ENCODE measurements at regions not wholly inside any gene's neighbourhood (a gene's known extent, or its start where the extent isn't known, plus 50 kb on each side); places are given as distances from the start of the nearest gene placed in this dataset.

GRCh38 chr4:4735136-4735750, 124.2 kb upstream of the MSX1 start:
- no peak for DNase-seq

GRCh38 chr4:4734425-4734824, 125.0 kb upstream of the MSX1 start:
- no peak for DNase-seq

- DNase-seq, result no peak
These were observed 125.8 kb upstream of the MSX1 start for GRCh38 chr4:4733663-4734062.

GRCh38 chr4:4730249-4730648, 129.2 kb upstream of the MSX1 start:
- no peak for DNase-seq

GRCh38 chr4:4729206-4729605, 130.3 kb upstream of the MSX1 start:
- no peak for DNase-seq

- DNase-seq, result no peak
These were observed 131.9 kb upstream of the MSX1 start for GRCh38 chr4:4727536-4727935.

- no peak for DNase-seq
These were observed 133.4 kb upstream of the MSX1 start for GRCh38 chr4:4726051-4726450.

GRCh38 chr4:4724321-4724720, 135.1 kb upstream of the MSX1 start:
- no peak for DNase-seq

GRCh38 chr4:4721636-4722035, 137.8 kb upstream of the MSX1 start:
- no peak for DNase-seq

GRCh38 chr4:4720646-4721045, 138.8 kb upstream of the MSX1 start:
- DNase-seq, result no peak

GRCh38 chr4:4719436-4719835, 140.0 kb upstream of the MSX1 start:
- no peak for DNase-seq

- DNase-seq, result no peak
These were observed 141.8 kb upstream of the MSX1 start for GRCh38 chr4:4717692-4718091.

GRCh38 chr4:4714331-4714730, 145.1 kb upstream of the MSX1 start:
- DNase-seq, result no peak

- DNase-seq, result no peak
These were observed 146.5 kb upstream of the MSX1 start for GRCh38 chr4:4712800-4713528.

- no peak for DNase-seq
These were observed 147.6 kb upstream of the MSX1 start for GRCh38 chr4:4711902-4712301.

- no peak for DNase-seq
These were observed 149.7 kb upstream of the MSX1 start for GRCh38 chr4:4709736-4710135.

GRCh38 chr4:4704267-4704666, 155.2 kb upstream of the MSX1 start:
- DNase-seq, result no peak

- DNase-seq, result no peak
These were observed 155.7 kb upstream of the STX18 start for GRCh38 chr4:4697584-4697983.

- DNase-seq, result no peak
These were observed 154.7 kb upstream of the STX18 start for GRCh38 chr4:4696530-4696929.

GRCh38 chr4:4695497-4695896, 153.6 kb upstream of the STX18 start:
- DNase-seq, result no peak

- no peak for DNase-seq
These were observed 153.0 kb upstream of the STX18 start for GRCh38 chr4:4694827-4695226.

- no peak for DNase-seq
These were observed 152.5 kb upstream of the STX18 start for GRCh38 chr4:4694296-4694772.

- DNase-seq, result no peak
These were observed 152.0 kb upstream of the STX18 start for GRCh38 chr4:4693755-4694295.

- DNase-seq, result no peak
These were observed 151.4 kb upstream of the STX18 start for GRCh38 chr4:4693258-4693657.

- no peak for DNase-seq
These were observed 149.0 kb upstream of the STX18 start for GRCh38 chr4:4690854-4691253.

Data from activated T-cell treated with anti-CD3 and anti-CD28 coated beads, Interleukin-2, amount 50 U/mL, for 48 hours (primary cell).